ENCODE measurements at regions not wholly inside any gene's neighbourhood (a gene's known extent, or its start where the extent isn't known, plus 50 kb on each side); places are given as distances from the start of the nearest gene placed in this dataset.

DNA sequence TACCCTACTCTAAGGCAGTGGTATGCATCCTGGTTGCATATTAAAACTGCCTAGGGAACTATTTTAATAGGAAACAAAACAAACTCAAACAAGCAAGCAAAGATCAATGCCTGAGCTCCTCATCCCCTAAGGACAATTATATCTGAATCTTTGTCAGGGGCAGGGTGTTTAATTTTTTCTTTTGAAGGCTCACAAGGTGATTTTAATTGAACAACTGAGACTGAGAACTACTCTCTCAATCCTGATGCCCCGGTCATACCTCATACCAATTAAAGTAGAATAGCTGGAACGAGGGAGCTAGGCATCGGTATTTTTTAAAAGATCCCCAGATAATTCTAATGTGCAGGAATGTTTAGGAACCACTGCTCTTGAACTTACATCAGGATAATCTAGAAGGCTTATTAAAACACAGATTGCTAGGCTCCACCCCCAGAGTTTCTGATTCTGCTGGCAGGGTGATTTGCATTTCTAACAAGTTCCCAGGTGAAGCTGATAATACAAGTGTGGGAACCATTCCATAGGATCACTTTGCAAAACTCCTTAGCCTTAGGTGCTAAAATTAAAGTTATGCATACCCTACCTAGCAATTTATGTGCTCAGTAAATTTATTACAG lies 416.5 kb downstream of the GUCY1A2 start (continued):
- no peak for TF ChIP-seq ZNF391 (tag by site-specific recombination; IDR thresholded peaks at IDR 0.05; ENCODE audit: borderline replicate concordance, low read depth)
- TF ChIP-seq, protein P1, sequence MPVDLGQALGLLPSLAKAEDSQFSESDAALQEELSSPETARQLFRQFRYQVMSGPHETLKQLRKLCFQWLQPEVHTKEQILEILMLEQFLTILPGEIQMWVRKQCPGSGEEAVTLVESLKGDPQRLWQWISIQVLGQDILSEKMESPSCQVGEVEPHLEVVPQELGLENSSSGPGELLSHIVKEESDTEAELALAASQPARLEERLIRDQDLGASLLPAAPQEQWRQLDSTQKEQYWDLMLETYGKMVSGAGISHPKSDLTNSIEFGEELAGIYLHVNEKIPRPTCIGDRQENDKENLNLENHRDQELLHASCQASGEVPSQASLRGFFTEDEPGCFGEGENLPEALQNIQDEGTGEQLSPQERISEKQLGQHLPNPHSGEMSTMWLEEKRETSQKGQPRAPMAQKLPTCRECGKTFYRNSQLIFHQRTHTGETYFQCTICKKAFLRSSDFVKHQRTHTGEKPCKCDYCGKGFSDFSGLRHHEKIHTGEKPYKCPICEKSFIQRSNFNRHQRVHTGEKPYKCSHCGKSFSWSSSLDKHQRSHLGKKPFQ (tag by site-specific recombination; IDR thresholded peaks at IDR 0.05), result no peak

DNA sequence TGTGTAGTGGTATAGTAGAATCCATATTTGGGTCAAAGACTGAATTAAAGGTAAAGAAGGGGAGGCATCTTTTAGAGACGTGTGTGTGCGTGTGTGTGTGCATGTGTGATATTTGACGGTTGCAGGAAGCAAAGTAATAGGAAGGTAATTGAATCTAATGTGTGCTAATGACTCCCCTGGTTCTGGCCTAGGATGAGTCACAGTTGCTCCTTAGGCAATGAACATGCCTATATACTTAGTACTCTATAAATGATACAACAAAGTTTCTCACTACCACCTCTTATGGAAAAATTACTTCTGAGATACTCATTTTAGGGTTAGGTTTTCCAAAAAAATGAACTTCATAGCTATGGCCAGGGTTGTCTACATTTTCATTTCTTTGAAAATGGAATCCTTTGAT lies 409.6 kb downstream of the GUCY1A2 start:
- H3K27ac ChIP-seq (ENCODE audit: extremely low read depth, low read depth, low read length), result no peak overlapping the region
- CTCF ChIA-PET, result interaction anchor here (0.6 to 1.3 kb wide), 2 partner anchors 28 to 259 kb away, joined by 3 read pairs; no protein-coding TSS in a partner anchor

More for the DNA sequence above, 409.6 kb downstream of the GUCY1A2 start:
- no peaks in the 10 kb centered on the region for H3K9me3 ChIP-seq (ENCODE audit: control insufficient read depth, insufficient read depth, low read depth, low read length)
- POLR2A ChIA-PET, result no interaction called here
- TF ChIP-seq ZNF654 (tag by site-specific recombination; IDR thresholded peaks at IDR 0.05; ENCODE audit: low read depth) (no peak), HOXD13 (CRISPR knock-in tag; IDR thresholded peaks at IDR 0.05; ENCODE audit: borderline replicate concordance) (no peak), ZNF274 (IDR thresholded peaks at IDR 0.05; ENCODE audit: low read length) (no peak), ZNF274 (tag by site-specific recombination; IDR thresholded peaks at IDR 0.05; ENCODE audit: borderline replicate concordance) (no peak), ZNF548 (tag by site-specific recombination; IDR thresholded peaks at IDR 0.05) (no peak), ZNF223 (tag by site-specific recombination; IDR thresholded peaks at IDR 0.05) (no peak), KLF8 (tag by site-specific recombination; IDR thresholded peaks at IDR 0.05) (no peak), ZNF549 (tag by site-specific recombination; IDR thresholded peaks at IDR 0.05) (no peak), TRIM28 (IDR thresholded peaks at IDR 0.05; ENCODE audit: borderline replicate concordance, low read length) (no peak), ZNF530 (tag by site-specific recombination; IDR thresholded peaks at IDR 0.05; ENCODE audit: low read depth) (no peak), ZNF366 (tag by site-specific recombination; conservative IDR thresholded peaks at IDR 0.05) (no peak), PRDM2 (tag by site-specific recombination; IDR thresholded peaks at IDR 0.05; ENCODE audit: borderline replicate concordance) (no peak), PRDM10 (tag by site-specific recombination; IDR thresholded peaks at IDR 0.05) (no peak)
- TF ChIP-seq, protein P2, sequence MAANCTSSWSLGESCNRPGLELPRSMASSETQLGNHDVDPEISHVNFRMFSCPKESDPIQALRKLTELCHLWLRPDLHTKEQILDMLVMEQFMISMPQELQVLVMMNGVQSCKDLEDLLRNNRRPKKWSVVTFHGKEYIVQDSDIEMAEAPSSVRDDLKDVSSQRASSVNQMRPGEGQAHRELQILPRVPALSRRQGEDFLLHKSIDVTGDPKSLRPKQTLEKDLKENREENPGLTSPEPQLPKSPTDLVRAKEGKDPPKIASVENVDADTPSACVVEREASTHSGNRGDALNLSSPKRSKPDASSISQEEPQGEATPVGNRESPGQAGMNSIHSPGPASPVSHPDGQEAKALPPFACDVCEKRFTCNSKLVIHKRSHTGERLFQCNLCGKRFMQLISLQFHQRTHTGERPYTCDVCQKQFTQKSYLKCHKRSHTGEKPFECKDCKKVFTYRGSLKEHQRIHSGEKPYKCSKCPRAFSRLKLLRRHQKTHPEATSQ (tag by site-specific recombination; IDR thresholded peaks at IDR 0.05), result no peak
- TF ChIP-seq, protein P3, sequence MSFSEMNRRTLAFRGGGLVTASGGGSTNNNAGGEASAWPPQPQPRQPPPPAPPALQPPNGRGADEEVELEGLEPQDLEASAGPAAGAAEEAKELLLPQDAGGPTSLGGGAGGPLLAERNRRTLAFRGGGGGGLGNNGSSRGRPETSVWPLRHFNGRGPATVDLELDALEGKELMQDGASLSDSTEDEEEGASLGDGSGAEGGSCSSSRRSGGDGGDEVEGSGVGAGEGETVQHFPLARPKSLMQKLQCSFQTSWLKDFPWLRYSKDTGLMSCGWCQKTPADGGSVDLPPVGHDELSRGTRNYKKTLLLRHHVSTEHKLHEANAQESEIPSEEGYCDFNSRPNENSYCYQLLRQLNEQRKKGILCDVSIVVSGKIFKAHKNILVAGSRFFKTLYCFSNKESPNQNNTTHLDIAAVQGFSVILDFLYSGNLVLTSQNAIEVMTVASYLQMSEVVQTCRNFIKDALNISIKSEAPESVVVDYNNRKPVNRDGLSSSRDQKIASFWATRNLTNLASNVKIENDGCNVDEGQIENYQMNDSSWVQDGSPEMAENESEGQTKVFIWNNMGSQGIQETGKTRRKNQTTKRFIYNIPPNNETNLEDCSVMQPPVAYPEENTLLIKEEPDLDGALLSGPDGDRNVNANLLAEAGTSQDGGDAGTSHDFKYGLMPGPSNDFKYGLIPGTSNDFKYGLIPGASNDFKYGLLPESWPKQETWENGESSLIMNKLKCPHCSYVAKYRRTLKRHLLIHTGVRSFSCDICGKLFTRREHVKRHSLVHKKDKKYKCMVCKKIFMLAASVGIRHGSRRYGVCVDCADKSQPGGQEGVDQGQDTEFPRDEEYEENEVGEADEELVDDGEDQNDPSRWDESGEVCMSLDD (tag by site-specific recombination; IDR thresholded peaks at IDR 0.05), result no peak
- TF ChIP-seq, protein P1 (tag by site-specific recombination; IDR thresholded peaks at IDR 0.05), result no peak
- H3K36me3 ChIP-seq (ENCODE audit: control insufficient read depth in 2 of 2, insufficient read depth in 1 of 2, low read length in 2 of 2), result no peaks in the 10 kb centered on the region
- no peaks in the 10 kb centered on the region for H3K4me1 ChIP-seq (ENCODE audit: control insufficient read depth, insufficient read depth, low read length)
- H3K4me3 ChIP-seq (ENCODE audit: low read depth, low read length), result no peak overlapping the region

Data from HEK293 (cell line).